DOHH2 (cell line): ENCODE measurements at regions not wholly inside any gene's neighbourhood (a gene's known extent, or its start where the extent isn't known, plus 50 kb on each side); places are given as distances from the start of the nearest gene placed in this dataset.

Experiments
- H3F3A ChIP-seq: fragments of 200-600 bp; sonication (generic), shearing (Covaris generic); 2 replicates; pipeline ENCODE4 v1.6.0; 2016; ENCODE audit warnings: antibody characterized with exemption, mild to moderate bottlenecking; ENCODE audit not compliant: control insufficient read depth, insufficient read depth
- H3K27ac ChIP-seq: fragments of 200-600 bp; sonication (generic); 2 replicates; pipeline ENCODE4 v1.5.1; 2014; ENCODE audit warnings: low read depth, mild to moderate bottlenecking, low read length, moderate library complexity
- H3K27me3 ChIP-seq: fragments of 200-600 bp; sonication (generic); 2 replicates; pipeline ENCODE4 v1.6.1; 2014; ENCODE audit warnings: mild to moderate bottlenecking, low read length, mixed read lengths; ENCODE audit not compliant: control insufficient read depth
- H3K36me3 ChIP-seq: fragments of 200-600 bp; sonication (generic); 2 replicates; pipeline ENCODE4 v1.6.1; 2014; ENCODE audit warnings: mild to moderate bottlenecking, low read length, moderate library complexity, mixed read lengths; ENCODE audit not compliant: control insufficient read depth
- H3K4me1 ChIP-seq: fragments of 200-600 bp; sonication (generic); 2 replicates; pipeline ENCODE4 v1.6.1; 2014; ENCODE audit warnings: mild to moderate bottlenecking, low read length, mixed read lengths; ENCODE audit not compliant: control insufficient read depth
- H3K4me2 ChIP-seq: fragments of 200-600 bp; sonication (generic); 2 replicates; pipeline ENCODE4 v1.6.0; 2014; ENCODE audit warnings: mild to moderate bottlenecking, low read length, moderate library complexity
- H3K4me3 ChIP-seq: fragments of 200-600 bp; sonication (generic); 2 replicates; pipeline ENCODE4 v1.5.1; 2014; ENCODE audit warnings: mild to moderate bottlenecking, low read length, mixed read lengths
- H3K79me2 ChIP-seq: fragments of 200-600 bp; sonication (generic); 2 replicates; pipeline ENCODE4 v1.6.1; 2014; ENCODE audit warnings: mild to moderate bottlenecking, low read length, mixed read lengths; ENCODE audit not compliant: control insufficient read depth
- H3K9me2 ChIP-seq: fragments of 200-600 bp; sonication (generic); replicated peaks from 2 replicates; pipeline ENCODE4 v1.6.1; 2014; ENCODE audit warnings: mild to moderate bottlenecking, low read length, mixed read lengths; ENCODE audit not compliant: control insufficient read depth
- H3K9me3 ChIP-seq: fragments of 200-600 bp; sonication (generic); 2 replicates; pipeline ENCODE4 v1.6.1; 2014; ENCODE audit warnings: antibody characterized with exemption, low read length, mixed read lengths; ENCODE audit not compliant: control insufficient read depth, insufficient read depth
- H4K20me1 ChIP-seq: fragments of 200-600 bp; sonication (generic); 2 replicates; pipeline ENCODE4 v1.6.0; 2014; ENCODE audit warnings: low read depth, mild to moderate bottlenecking, antibody characterized with exemption, low read length, moderate library complexity; ENCODE audit not compliant: control insufficient read depth, insufficient read depth
- CTCF ChIP-seq: fragments of 200-600 bp; sonication (generic); IDR thresholded peaks from one replicate; pipeline ENCODE4 v1.5.1; 2014; ENCODE audit warnings: antibody characterized with exemption, mild to moderate bottlenecking, low read depth, low read length; ENCODE audit not compliant: poor library complexity, severe bottlenecking
- EZH2phosphoT487 ChIP-seq: fragments of 200-600 bp; sonication (generic); IDR thresholded peaks from 2 replicates; pipeline ENCODE4 v1.6.1; 2017; ENCODE audit warnings: borderline replicate concordance, mild to moderate bottlenecking, antibody characterized with exemption, low read length, moderate library complexity, mixed read lengths

GRCh38 chr5:56763711-56764466 is 51.5 kb upstream of the MAP3K1 start:
- Histone ChIP-seq H4K20me1 (no peaks in the 10 kb centered on the region), H3K27ac (no peak overlapping the region), H3K27me3 (no peaks in the 10 kb centered on the region), H3K4me3 (peak overlapping the region; percentile 17; the same call in 1 of the 2 replicates), H3K9me3 (no peaks in the 10 kb centered on the region), H3F3A (no peaks in the 10 kb centered on the region), H3K79me2 (no peaks in the 10 kb centered on the region), H3K4me1 (peaks cover 47% of the 10 kb centered on the region), H3K36me3 (no peaks in the 10 kb centered on the region), H3K4me2 (peak overlapping the region; percentile 56), H3K9me2 (no peaks in the 10 kb centered on the region)
- no peak for TF ChIP-seq EZH2phosphoT487
- TF ChIP-seq CTCF = no peak

GRCh38 chr5:56763182-56763581 is 52.2 kb upstream of the MAP3K1 start:
- no peak for TF ChIP-seq CTCF
- TF ChIP-seq EZH2phosphoT487 = no peak

GRCh38 chr5:56761151-56761885 is 54.0 kb upstream of the MAP3K1 start:
- Histone ChIP-seq H3K27me3 (no peaks in the 10 kb centered on the region), H3K4me2 (peak overlapping the region; percentile 35), H4K20me1 (no peaks in the 10 kb centered on the region), H3K4me1 (peaks cover 57% of the 10 kb centered on the region), H3K36me3 (no peaks in the 10 kb centered on the region), H3K27ac (no peak overlapping the region), H3K9me2 (no peaks in the 10 kb centered on the region), H3F3A (no peaks in the 10 kb centered on the region), H3K4me3 (peak overlapping the region; percentile 10; the same call in 1 of the 2 replicates), H3K9me3 (no peaks in the 10 kb centered on the region), H3K79me2 (no peaks in the 10 kb centered on the region)
- TF ChIP-seq CTCF = no peak
- TF ChIP-seq EZH2phosphoT487 = no peak

More at GRCh38 chr5:56763182-56763581, 52.2 kb upstream of the MAP3K1 start:
- H3K4me2 ChIP-seq = peak overlapping the region; percentile 56; the same call in 1 of the 2 replicates
- no peak overlapping the region for H3K27ac ChIP-seq
- H3K79me2 ChIP-seq = no peaks in the 10 kb centered on the region
- no peaks in the 10 kb centered on the region for H4K20me1 ChIP-seq
- H3K4me3 ChIP-seq = no peak overlapping the region
- H3K4me1 ChIP-seq = peaks cover 47% of the 10 kb centered on the region
- H3F3A ChIP-seq = no peaks in the 10 kb centered on the region
- H3K27me3 ChIP-seq = no peaks in the 10 kb centered on the region
- H3K9me2 ChIP-seq = no peaks in the 10 kb centered on the region
- no peaks in the 10 kb centered on the region for H3K9me3 ChIP-seq
- no peaks in the 10 kb centered on the region for H3K36me3 ChIP-seq
